Endodermal cell (in vitro differentiated cells): ENCODE measurements at regions not wholly inside any gene's neighbourhood (a gene's known extent, or its start where the extent isn't known, plus 50 kb on each side); places are given as distances from the start of the nearest gene placed in this dataset.

Experiments
- DNase-seq: peaks from one replicate; pipeline ENCODE4 v3.0.0-alpha.2; 2017
- H3K27ac ChIP-seq: 2 replicates; pipeline ENCODE4 v1.5.1; 2013; ENCODE audit warnings: mild to moderate bottlenecking, low read depth, low read length, moderate library complexity
- H3K27me3 ChIP-seq: 2 replicates; pipeline ENCODE4 v1.6.1; 2013; ENCODE audit warnings: mild to moderate bottlenecking, low read length, moderate library complexity; ENCODE audit not compliant: insufficient read depth, control insufficient read depth, poor library complexity, severe bottlenecking
- H3K36me3 ChIP-seq: 2 replicates; pipeline ENCODE4 v1.7.0; 2013; ENCODE audit warnings: mild to moderate bottlenecking, low read length, moderate library complexity; ENCODE audit not compliant: control insufficient read depth, insufficient read depth
- H3K4me1 ChIP-seq: one replicate; pipeline ENCODE4 v1.7.0; 2013; ENCODE audit warnings: low read length; ENCODE audit not compliant: control insufficient read depth, insufficient read depth
- H3K4me3 ChIP-seq: 2 replicates; pipeline ENCODE4 v1.5.1; 2013; ENCODE audit warnings: mild to moderate bottlenecking, low read length, moderate library complexity
- H3K9ac ChIP-seq: 2 replicates; pipeline ENCODE4 v1.6.1; 2013; ENCODE audit warnings: mild to moderate bottlenecking, low read length, moderate library complexity; ENCODE audit not compliant: poor library complexity, severe bottlenecking; ENCODE audit errors: extremely low read depth
- H3K9me3 ChIP-seq: 2 replicates; pipeline ENCODE4 v1.6.1; 2013; ENCODE audit warnings: mild to moderate bottlenecking, low read length, moderate library complexity; ENCODE audit not compliant: control insufficient read depth
- H3K27ac Mint-ChIP-seq: 2 replicates; pipeline ENCODE4 v1.8.0; 2020; ENCODE audit warnings: mixed read lengths
- H3K27me3 Mint-ChIP-seq: 2 replicates; pipeline ENCODE4 v1.8.0; 2021; ENCODE audit warnings: mild to moderate bottlenecking, mixed read lengths; ENCODE audit not compliant: insufficient read depth
- H3K36me3 Mint-ChIP-seq: 2 replicates; pipeline ENCODE4 v1.8.0; 2020; ENCODE audit warnings: low read depth, mixed read lengths
- H3K4me1 Mint-ChIP-seq: 2 replicates; pipeline ENCODE4 v1.8.0; 2020; ENCODE audit warnings: mixed read lengths
- H3K4me3 Mint-ChIP-seq: 2 replicates; pipeline ENCODE4 v1.8.0; 2020; ENCODE audit warnings: mild to moderate bottlenecking, moderate library complexity, mixed read lengths
- H3K9me3 Mint-ChIP-seq: 2 replicates; pipeline ENCODE4 v1.8.0; 2020; ENCODE audit warnings: mild to moderate bottlenecking, mixed read lengths
- WGBS, 2 experiments: methylation state at CpG; one replicate each; pipeline versions ENCODE4 v1.1.5 to v1.1.7; 2013; ENCODE audit warnings: missing lambda C conversion rate in 2 of 2, mixed read lengths in 1 of 2; ENCODE audit not compliant: insufficient coverage in 1 of 2, insufficient read length in 1 of 2; 5-methylcytosine and 5-hydroxymethylcytosine counted together
- TF ChIP-seq, protein P1 (sequence below): fragments of 200-600 bp; sonication (generic); conservative IDR thresholded peaks from 2 replicates; pipeline ENCODE4 v1.5.0; 2021; ENCODE audit warnings: antibody characterized with exemption, mild to moderate bottlenecking

DNA sequence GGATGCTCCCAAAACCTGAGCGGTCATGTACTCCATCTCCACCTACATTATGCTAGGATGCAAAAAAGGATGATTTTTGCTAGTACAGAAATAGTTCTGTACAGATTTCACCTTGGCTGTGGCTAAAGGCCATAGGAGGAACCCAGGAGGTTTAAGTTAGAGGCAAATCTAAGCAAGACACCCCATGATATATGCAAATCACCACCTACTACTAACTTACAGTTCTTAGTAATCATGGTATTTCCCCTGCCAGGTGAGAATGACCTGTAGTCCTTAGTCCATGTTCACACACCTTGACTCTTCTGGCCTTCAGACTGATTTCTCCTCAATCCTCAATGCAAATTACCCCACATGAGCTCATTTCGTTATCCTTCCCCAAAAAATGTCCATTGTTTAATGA is 154.2 kb downstream of the IMPG2 start:
- TF ChIP-seq, protein P1, sequence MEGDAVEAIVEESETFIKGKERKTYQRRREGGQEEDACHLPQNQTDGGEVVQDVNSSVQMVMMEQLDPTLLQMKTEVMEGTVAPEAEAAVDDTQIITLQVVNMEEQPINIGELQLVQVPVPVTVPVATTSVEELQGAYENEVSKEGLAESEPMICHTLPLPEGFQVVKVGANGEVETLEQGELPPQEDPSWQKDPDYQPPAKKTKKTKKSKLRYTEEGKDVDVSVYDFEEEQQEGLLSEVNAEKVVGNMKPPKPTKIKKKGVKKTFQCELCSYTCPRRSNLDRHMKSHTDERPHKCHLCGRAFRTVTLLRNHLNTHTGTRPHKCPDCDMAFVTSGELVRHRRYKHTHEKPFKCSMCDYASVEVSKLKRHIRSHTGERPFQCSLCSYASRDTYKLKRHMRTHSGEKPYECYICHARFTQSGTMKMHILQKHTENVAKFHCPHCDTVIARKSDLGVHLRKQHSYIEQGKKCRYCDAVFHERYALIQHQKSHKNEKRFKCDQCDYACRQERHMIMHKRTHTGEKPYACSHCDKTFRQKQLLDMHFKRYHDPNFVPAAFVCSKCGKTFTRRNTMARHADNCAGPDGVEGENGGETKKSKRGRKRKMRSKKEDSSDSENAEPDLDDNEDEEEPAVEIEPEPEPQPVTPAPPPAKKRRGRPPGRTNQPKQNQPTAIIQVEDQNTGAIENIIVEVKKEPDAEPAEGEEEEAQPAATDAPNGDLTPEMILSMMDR = no peak
- no peaks in the 10 kb centered on the region for H3K36me3 Mint-ChIP-seq

DNA sequence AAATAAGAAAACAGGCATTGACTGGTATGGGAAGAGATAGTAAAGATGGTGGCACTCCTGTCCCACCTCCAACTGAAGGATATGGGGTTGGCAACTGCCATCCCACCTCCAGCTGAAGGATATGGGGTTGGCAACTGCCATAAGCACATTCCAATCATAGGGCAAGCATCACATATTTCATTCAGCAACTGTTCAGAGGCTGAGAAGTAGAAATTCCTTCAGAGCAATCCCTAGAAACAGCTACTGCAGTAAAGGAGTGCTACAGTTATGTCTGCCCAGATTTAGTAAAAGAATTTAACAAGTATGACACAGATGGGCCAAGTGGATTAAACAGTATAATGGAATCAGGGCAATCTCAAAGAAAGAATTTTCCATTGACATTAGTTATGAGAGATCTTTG is 156.8 kb downstream of the IMPG2 start:
- Histone ChIP-seq H3K4me1 (no peaks in the 10 kb centered on the region), H3K27ac (no peak overlapping the region), H3K36me3 (no peaks in the 10 kb centered on the region), H3K27me3 (no peaks in the 10 kb centered on the region), H3K4me3 (no peak overlapping the region), H3K9me3 (no peaks in the 10 kb centered on the region), H3K9ac (no peak overlapping the region)
- H3K27me3 Mint-ChIP-seq = peaks cover 4% of the 10 kb centered on the region
- no peak overlapping the region for H3K4me3 Mint-ChIP-seq
- no peaks in the 10 kb centered on the region for H3K36me3 Mint-ChIP-seq
- TF ChIP-seq, protein P1 = no peak
- no peaks in the 10 kb centered on the region for H3K4me1 Mint-ChIP-seq
- DNase-seq = no peak
- no peak overlapping the region for H3K27ac Mint-ChIP-seq
- H3K9me3 Mint-ChIP-seq = no peaks in the 10 kb centered on the region

More for the DNA sequence above, 154.2 kb downstream of the IMPG2 start:
- 96% methylated on average over 2 of the region's 2 CpGs; no CpG with 5 or more reads in 1 of the 2 experiments for WGBS, 2 experiments
- H3K9ac ChIP-seq = no peak overlapping the region
- Mint-ChIP-seq H3K27ac (no peak overlapping the region), H3K27me3 (peaks cover 2% of the 10 kb centered on the region), H3K4me1 (no peaks in the 10 kb centered on the region), H3K9me3 (no peaks in the 10 kb centered on the region), H3K4me3 (no peak overlapping the region)
- no peaks in the 10 kb centered on the region for H3K36me3 ChIP-seq
- H3K27ac ChIP-seq = no peak overlapping the region
- DNase-seq = no peak
- no peaks in the 10 kb centered on the region for H3K27me3 ChIP-seq
- no peak overlapping the region for H3K4me3 ChIP-seq
- H3K4me1 ChIP-seq = no peaks in the 10 kb centered on the region
- no peaks in the 10 kb centered on the region for H3K9me3 ChIP-seq

DNA sequence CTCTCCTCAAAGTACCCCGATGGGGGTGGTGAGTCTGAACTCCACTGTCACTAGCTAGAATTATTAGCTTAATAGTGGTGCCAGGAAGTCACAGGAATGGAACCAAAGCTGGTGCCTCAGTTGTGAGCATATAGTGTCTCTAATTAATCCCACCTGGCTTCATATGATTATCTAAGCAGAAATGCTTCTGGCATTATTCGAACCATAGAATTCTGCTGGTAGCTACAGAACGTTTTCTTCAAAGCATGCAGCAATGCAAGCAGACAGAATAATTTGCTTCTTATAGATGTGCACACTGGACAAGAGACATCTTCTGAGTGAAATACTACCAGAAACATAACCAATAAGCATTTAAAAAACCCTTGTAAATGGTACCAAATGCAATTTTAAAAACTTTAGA is 160.9 kb downstream of the IMPG2 start:
- Histone ChIP-seq H3K9ac (no peak overlapping the region), H3K9me3 (no peaks in the 10 kb centered on the region), H3K27me3 (no peaks in the 10 kb centered on the region), H3K36me3 (no peaks in the 10 kb centered on the region), H3K4me1 (peaks cover 2% of the 10 kb centered on the region), H3K4me3 (no peak overlapping the region), H3K27ac (no peak overlapping the region)
- WGBS, 2 experiments = 91 to 100% methylated on average over 2 to 3 of the region's 3 CpGs
- peaks cover 4% of the 10 kb centered on the region for H3K4me1 Mint-ChIP-seq
- no peak for DNase-seq
- TF ChIP-seq, protein P1 = no peak
- H3K36me3 Mint-ChIP-seq = no peaks in the 10 kb centered on the region
- peaks cover 4% of the 10 kb centered on the region for H3K27me3 Mint-ChIP-seq
- no peak overlapping the region for H3K4me3 Mint-ChIP-seq
- H3K27ac Mint-ChIP-seq = no peak overlapping the region
- no peaks in the 10 kb centered on the region for H3K9me3 Mint-ChIP-seq
